Stimulated activated CD4-positive, alpha-beta T cell treated with anti-CD3 and anti-CD28 coated beads, Interleukin-4, amount 100 ng/mL, for 48 hours (primary cell): ENCODE measurements at regions not wholly inside any gene's neighbourhood (a gene's known extent, or its start where the extent isn't known, plus 50 kb on each side); places are given as distances from the start of the nearest gene placed in this dataset.

Experiments used
- DNase-seq, 2 donors: peaks; one replicate each; pipeline ENCODE4 v3.0.0-alpha.2; 2020; ENCODE audit warnings: low read depth in 2 of 2

DNA sequence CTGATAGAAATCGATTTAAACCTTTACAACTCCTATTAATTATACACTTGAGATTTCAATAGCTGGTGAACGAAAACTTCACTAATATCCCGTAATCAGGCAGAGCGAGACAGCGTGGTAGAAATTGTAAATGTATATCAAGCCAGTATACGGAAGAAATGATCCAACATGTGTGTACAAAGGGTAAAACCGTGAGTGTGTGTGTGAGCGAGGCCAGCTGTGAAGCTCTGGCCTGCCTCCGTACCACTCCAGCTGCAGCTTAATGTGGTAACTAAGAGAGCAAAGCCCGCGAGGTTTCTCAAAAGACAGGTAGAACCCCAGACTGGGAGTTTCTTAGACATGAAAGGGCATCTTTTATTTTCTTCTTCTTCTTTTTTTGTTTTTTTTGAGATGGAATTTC, 52.3 kb upstream of the ZNF516 start:
- no peak for DNase-seq

DNA sequence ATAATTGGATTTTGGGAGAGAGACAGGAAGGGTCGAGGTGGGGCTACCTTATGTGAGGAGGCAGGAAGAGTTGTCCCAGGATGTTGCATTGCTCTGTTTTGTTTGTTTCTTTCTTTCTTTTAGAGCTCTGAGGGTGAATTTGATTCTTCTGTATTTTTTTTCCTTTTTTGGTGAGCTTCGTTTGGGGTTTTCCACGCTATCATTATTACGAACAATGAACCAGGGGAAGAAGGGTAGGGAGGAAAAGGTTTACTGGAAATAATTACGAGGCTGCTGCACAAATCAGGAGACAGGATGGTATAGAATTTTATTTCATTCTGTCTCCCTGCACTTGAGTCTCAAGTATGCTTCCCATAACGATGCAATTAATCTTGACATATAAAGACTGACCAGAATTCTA, 51.4 kb upstream of the ZNF516 start:
- DNase-seq = no peak

DNA sequence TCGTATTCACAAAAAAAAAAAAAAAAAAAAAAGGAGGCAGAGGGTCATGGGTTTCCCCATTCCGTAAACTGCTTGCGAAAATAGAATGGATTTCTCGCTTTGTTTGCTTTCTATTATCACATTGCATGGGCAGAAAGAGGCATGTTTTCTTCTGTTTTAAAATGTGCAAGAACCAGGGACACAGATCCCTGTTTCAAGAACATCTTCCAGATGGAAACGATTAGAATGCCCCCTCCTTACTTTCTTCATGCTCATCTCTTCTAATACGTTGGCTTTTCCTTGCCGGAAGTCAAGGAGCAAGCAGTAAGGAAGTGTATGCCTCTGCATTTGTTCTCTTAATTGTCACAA, 51.0 kb upstream of the ZNF516 start:
- no peak for DNase-seq

DNA sequence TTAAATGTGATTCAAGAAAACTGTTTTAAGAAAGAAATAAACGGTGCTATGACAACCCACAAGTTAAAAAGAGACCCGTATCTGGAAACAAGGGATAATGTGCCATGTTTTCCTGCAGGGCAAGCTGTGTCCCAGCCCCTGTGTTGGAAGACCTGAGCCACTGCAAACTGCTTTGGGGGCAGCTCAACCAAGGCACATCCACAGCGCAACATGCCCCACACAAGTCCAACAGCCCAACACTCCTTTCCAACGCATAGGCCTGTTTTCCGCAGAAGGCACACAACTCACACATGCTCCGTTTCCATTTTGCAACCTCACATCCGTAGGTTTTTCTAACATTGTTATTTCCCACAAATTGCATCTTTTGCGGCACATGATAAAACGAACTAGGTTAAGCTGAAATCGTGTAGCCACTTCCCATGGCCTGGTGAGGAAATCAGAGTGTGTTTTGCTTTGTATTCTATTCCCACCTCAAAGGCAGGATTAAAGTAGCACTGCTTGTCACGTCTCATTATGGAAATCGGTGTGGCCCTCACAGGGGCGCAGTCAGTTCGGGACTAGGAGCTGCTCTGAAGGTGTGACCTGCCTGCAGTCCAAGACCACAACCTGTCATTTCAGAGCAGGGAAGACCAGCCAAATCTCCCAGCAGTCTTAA, 50.5 kb upstream of the ZNF516 start:
- DNase-seq = no peak

DNA sequence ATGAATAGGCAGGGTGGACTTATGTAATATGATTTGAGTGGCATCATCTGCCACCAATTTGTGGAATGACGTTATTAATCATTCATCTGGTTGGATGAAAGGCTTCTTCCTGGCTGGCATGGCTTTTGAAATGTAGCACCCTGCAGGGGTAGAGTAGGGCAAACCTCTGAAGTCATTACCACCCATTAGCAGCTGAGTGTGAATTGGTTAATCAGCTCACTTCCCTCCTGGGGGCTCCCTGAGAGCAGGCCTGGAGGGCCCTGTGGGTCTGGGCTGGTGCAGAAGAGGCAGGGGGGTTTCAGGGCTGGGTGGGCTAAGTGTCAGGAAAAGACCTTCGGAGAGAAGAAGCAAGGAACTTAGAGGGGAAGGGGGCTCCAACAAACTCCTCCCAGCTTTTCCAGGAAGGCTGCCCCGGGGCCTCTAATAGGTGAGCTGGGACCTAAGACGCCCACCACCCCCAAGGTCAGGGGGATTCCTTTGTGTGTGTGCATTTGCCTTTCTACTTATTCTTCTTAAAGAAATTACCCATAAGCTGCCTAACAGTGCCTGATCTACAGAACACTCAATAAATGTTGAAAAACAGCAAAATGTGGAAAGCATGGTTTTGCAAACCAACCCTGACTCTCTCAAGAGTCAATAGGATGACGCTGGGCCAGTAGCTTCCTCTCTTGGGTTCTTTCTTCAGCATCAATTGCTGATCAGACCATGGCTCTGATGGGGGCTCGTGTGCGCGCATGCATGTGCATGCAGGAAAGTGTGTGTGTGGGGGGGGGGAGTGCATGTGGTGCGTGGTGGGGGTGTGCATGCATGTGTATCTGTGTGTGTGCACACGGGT, 49.7 kb upstream of the ZNF516 start:
- no peak for DNase-seq
